Prostate gland (tissue), 2 donors: ENCODE measurements at regions not wholly inside any gene's neighbourhood (a gene's known extent, or its start where the extent isn't known, plus 50 kb on each side); places are given as distances from the start of the nearest gene placed in this dataset.

Source experiments
- POLR2AphosphoS5 ChIP-seq: sonication (generic); formaldehyde crosslinking; IDR thresholded peaks from one replicate; pipeline ENCODE4 v1.6.1; 2017; ENCODE audit warnings: antibody characterized with exemption
- TF ChIP-seq, protein P1 (sequence below), 4 experiments: fragments of 200-600 bp in 2 of 4; fragments of 450-650 bp in 2 of 4; sonication (generic) in 2 of 4; IDR thresholded peaks; 1 replicate in 3 of 4; 2 replicates in 1 of 4; pipeline ENCODE4 v1.5.1; 2016 to 2019; ENCODE audit warnings: antibody characterized with exemption in 4 of 4, mild to moderate bottlenecking in 2 of 4, moderate library complexity in 2 of 4

DNA sequence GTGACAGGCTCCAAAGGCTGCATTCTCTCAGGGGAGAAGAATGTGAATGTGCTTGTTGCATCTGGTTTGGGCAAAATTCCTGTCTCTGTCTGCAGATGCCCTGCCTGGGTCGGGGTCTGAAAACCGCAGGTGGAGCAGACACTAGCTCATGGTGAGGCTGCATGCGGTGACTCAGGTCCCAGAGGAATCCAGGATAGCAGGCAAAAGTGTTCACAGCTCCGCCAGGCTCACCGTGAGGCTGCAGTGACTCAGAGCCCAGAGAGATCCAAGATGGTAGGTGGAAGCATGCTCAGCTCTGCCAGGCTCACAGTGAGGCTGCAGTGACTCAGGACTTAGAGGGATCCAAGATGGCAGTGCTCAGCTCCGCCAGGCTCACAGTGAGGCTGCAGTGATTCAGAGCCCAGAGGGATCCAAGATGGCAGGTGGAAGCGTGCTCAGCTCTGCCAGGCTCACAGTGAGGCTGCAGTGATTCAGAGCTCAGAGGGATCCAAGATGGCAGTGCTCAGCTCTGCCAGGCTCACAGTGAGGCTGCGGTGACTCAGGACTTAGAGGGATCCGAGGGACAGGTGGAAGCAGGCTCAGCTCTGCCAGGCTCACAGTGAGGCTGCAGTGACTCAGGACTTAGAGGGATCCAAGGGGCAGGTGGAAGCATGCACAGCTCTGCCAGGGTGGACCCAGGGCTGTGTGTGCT lies 200.5 kb downstream of the ACKR3 start:
- TF ChIP-seq, protein P1, sequence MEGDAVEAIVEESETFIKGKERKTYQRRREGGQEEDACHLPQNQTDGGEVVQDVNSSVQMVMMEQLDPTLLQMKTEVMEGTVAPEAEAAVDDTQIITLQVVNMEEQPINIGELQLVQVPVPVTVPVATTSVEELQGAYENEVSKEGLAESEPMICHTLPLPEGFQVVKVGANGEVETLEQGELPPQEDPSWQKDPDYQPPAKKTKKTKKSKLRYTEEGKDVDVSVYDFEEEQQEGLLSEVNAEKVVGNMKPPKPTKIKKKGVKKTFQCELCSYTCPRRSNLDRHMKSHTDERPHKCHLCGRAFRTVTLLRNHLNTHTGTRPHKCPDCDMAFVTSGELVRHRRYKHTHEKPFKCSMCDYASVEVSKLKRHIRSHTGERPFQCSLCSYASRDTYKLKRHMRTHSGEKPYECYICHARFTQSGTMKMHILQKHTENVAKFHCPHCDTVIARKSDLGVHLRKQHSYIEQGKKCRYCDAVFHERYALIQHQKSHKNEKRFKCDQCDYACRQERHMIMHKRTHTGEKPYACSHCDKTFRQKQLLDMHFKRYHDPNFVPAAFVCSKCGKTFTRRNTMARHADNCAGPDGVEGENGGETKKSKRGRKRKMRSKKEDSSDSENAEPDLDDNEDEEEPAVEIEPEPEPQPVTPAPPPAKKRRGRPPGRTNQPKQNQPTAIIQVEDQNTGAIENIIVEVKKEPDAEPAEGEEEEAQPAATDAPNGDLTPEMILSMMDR (IDR thresholded peaks at IDR 0.05): no peak
- TF ChIP-seq POLR2AphosphoS5: no peak
